Peyer's patch (tissue), 4 donors: ENCODE measurements at regions not wholly inside any gene's neighbourhood (a gene's known extent, or its start where the extent isn't known, plus 50 kb on each side); places are given as distances from the start of the nearest gene placed in this dataset.
"Not testable (repeated sequence)": the region's sequence is repeated elsewhere in the genome, so short reads cannot be mapped to it uniquely, and the experiment has no call there.

Experiments used
- POLR2A ChIP-seq, 2 donors: fragments of 450-650 bp; IDR thresholded peaks; one replicate each; pipeline ENCODE4 v1.5.1; 2017; ENCODE audit warnings: antibody characterized with exemption in 2 of 2, mild to moderate bottlenecking in 2 of 2, moderate library complexity in 2 of 2
- TF ChIP-seq, protein P1 (sequence below), 6 experiments: fragments of 450-650 bp in 4 of 6; fragments of 200-600 bp in 2 of 6; sonication (generic) in 1 of 6; IDR thresholded peaks; one replicate each; pipeline ENCODE4 v1.5.1; 2017 to 2019; ENCODE audit warnings: antibody characterized with exemption in 6 of 6, mild to moderate bottlenecking in 3 of 6, moderate library complexity in 1 of 6

DNA sequence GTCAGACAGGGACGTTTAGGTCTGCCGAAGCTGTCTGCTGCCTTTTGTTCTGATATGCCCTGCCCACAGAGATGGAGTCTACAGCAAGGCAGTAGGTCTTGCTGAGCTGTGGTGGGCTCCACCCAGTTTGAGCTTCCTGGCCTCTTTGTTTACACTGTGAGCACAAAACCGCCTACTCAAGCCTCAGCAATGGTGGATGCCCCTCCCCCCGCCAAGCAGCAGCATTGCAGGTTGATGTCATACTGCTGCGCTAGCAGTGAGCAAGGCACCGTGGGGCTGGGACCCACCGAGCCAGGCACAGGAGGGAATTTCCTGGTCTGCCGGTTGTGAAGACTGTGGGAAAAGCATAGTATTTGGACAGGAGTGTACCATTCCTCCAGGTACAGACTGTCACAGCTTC, 233.1 kb downstream of the ATPSCKMT start:
- TF ChIP-seq, protein P1, sequence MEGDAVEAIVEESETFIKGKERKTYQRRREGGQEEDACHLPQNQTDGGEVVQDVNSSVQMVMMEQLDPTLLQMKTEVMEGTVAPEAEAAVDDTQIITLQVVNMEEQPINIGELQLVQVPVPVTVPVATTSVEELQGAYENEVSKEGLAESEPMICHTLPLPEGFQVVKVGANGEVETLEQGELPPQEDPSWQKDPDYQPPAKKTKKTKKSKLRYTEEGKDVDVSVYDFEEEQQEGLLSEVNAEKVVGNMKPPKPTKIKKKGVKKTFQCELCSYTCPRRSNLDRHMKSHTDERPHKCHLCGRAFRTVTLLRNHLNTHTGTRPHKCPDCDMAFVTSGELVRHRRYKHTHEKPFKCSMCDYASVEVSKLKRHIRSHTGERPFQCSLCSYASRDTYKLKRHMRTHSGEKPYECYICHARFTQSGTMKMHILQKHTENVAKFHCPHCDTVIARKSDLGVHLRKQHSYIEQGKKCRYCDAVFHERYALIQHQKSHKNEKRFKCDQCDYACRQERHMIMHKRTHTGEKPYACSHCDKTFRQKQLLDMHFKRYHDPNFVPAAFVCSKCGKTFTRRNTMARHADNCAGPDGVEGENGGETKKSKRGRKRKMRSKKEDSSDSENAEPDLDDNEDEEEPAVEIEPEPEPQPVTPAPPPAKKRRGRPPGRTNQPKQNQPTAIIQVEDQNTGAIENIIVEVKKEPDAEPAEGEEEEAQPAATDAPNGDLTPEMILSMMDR (IDR thresholded peaks at IDR 0.05): not testable (repeated sequence)
- TF ChIP-seq POLR2A (IDR thresholded peaks at IDR 0.05): not testable (repeated sequence)
